ENCODE measurements at regions not wholly inside any gene's neighbourhood (a gene's known extent, or its start where the extent isn't known, plus 50 kb on each side); places are given as distances from the start of the nearest gene placed in this dataset.
"Not testable (repeated sequence)": the region's sequence is repeated elsewhere in the genome, so short reads cannot be mapped to it uniquely, and the experiment has no call there.

DNA sequence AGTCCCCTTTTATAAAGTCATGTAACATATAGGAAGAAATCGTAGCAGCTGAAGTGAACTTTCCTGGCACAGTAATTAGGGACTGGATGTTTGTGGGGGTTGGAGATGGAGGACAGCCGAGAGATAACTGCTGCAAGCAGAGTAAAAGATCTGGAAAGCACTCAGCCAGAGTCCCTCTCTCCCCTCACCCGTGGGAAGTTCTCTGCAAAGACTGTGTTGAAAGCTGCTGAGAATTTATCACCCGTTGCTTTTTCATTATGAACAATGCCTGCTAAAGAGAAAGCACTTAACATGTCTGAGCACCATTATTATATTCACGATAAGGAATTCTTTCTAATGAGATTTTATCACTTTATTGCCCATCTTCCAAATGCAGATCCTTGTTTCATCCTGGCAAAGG, 248.8 kb downstream of the SHOX2 start:
- DNase-seq (ENCODE audit: low spot score), result no peak

DNA sequence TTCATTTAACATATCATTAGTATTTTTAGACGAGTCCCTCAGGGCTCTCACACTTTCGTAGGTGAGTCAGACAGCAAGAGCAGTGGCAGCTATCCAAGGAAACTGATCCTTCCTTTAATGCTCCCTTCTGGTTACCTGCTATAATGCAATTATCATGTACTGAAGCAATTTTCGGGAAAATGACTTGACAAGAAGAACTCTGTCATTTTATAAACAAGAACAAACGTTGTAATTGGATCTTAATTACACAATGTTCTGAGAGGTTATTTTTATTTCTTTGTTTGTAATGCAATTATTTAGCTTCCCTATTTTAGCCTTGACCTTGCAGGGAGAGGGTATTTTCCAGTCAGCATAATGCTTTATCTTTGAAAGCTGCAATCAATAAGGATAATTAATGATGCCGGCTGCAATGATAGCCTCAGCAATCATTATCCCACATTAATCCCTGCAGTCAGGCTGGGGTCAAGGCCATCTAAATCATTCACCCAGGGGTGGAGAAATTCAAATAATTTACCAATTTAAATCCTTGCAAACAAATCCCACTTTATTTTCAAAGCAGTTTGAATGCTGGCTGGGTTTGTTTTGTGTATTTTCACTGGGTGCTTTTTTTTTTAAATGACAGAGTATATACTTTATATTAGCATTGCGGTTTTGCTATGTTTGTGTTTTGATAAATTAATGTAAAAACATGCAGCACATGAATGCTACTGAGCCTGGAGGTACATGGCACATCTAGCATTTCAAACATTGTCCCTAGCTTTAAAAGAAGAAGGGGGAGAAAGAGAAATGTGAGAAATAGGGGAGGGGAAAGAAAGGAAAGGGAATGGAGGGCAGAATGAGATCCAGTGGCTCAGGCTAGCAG, 249.9 kb downstream of the SHOX2 start:
- DNase-seq (ENCODE audit: low spot score), result no peak

DNA sequence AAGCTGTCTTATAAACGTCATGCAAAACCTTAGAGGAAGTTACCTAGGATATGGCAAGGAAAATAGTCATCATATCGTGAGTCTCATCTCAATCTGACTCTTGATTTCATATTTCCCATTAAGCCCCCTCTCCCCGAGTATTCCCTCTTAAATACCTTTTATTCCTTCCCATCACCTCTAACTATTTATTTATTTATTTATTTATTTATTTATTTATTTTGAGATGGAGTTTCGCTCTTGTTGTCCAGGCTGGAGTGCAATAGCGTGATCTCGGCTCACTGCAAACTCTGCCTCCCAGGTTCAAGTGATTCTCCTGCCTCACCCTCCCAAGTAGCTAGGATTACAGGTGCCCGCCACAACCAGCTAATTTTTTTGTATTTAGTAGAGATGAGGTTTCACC, 260.4 kb downstream of the SHOX2 start:
- DNase-seq (ENCODE audit: low spot score), result not testable (repeated sequence)

DNA sequence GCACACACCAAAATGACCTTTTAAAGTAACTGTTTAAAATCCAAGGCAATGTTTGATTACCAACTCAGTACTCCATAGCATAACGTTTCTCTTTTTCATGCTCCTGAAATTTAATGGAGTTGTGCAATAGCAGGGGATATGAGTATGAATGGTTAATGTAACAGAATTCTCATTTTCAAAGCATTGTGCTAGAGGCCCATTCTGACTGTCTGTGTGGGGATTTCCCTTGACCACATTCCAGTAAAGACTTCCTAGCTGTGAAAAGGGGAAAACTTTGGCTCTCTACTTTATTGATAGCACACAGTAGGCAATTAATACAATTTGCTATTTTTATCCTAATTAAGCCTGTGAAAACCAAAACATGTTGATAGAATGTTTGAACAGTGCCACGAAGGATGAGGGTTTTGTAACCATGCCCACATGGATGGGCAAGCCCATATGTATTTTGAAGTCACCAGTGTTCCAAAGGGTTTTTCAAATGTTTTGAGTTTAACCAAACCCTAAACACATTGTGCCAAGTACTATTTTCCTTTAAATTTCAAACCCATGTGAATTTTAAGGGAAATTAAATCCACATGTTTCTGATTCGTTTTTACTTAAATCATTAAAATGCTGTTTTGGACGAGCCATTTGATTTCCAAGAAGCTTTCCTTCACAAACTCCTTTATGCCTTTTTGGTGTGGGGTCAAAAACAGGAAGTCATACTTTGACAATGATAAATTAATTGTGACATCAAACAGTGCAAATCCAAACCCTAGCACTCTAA, 261.2 kb downstream of the SHOX2 start:
- DNase-seq (ENCODE audit: low spot score), result no peak

DNA sequence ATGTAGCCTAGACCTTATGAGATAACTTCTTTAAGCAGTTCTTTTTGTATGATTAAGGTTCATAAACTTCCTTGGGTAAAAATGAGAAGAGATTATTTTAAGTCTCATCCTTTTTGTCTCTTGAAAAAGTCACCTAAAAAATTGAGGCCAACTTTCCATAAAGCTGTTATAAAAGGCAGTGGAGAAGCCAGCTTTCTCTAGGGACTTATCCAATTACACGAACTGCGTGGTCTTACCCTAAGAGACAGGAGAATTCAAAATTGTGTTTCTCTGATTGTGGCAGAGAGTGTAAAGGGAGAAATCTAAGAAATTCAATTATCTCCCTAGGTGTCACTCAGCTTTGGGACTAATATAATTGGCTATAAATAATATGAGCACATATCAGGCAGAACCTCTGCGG, 262.0 kb downstream of the SHOX2 start:
- no peak for DNase-seq (ENCODE audit: low spot score)

DNA sequence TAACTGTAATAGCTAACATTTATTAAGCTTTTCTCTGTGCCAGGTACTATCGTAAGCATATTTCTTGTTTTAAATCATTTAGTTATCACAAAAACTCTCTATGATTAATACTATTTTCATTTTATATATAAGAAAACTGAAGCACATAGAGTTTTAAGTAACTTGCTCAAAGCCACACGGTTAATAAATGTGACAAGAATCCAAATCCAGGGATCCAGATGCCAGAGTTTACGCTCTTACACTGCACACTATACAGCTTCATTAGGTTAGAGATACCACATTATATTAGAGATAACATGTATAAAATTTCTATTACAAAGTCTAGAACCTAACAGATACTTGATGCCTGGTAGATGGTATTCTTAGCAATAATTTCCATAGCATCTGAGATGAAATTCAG, 265.2 kb downstream of the SHOX2 start:
- DNase-seq (ENCODE audit: low spot score), result no peak

DNA sequence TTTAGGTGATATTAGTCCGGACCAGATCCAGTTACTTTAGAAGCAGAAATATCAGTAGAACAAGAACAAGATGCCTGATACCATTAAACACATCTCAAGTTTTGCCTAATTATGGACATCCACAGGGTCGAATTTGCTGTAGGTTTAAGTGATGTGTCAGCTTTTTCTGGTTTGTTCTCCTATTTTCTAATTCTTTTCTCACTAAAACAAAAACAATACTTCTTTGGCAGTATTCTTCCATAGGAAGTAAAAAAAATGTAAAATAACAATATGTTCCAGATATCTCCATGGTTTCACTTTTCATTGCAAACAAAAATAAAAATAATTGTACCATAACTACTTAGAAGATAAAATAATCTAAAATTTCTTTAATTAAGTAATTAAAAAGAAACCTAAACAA, 265.7 kb downstream of the SHOX2 start:
- DNase-seq (ENCODE audit: low spot score), result no peak

DNA sequence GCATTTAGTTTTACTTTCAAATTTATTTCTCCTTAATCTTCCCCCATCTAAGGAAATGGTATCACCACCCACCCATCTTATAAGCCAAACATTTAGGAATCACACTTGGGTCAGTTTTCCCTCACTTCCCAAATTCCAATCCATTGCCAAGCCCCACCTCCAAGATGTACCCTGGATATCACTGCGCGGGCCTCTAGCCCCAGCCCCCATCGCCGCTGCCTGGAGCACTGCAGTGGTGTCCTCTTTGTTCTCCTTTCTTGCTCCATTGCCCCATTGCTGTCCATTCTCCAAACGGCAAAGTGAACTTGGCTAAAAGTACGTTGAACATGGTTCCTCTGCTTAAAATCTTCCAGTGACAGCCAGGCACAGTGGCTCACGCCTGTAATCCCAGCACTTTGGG, 267.8 kb downstream of the SHOX2 start:
- no peak for DNase-seq (ENCODE audit: low spot score)

DNA sequence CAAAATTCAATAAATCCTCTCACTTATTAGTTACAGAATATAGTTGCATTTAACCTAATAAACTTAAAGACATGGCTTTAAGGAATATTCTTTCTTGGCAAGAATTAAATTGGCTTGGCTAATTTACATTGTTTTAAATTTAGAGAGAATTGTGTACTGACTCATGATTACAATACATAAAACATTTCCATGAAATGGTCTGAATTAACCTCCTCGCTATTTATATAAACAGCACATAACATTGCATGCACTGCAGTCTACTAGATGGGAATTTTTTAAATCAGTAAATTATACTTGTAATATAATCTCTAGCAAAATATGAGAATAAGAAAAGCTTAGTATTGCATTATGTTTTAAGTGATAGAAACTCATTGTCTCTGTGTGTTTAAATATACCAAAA, 268.9 kb downstream of the SHOX2 start:
- no peak for DNase-seq (ENCODE audit: low spot score)

DNA sequence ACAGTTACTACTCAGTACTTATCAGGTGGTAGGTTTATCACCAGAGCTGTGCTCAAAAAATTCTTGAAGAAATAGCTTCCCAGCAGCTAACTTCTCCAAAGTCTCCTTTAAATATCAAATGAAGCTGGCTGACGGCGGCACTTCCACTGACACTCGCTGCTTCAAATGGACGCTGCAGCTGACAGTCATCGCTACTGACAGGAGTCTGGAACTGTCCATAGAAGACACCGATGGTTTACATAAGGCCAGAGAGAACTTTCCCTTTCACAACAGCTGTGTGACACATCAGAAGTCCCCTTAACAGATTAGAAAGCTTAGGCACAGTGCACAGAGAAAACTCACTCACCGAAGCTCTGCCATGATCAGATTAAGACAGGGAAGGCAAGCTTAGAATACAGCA, 270.2 kb downstream of the SHOX2 start:
- no peak for DNase-seq (ENCODE audit: low spot score)

DNA sequence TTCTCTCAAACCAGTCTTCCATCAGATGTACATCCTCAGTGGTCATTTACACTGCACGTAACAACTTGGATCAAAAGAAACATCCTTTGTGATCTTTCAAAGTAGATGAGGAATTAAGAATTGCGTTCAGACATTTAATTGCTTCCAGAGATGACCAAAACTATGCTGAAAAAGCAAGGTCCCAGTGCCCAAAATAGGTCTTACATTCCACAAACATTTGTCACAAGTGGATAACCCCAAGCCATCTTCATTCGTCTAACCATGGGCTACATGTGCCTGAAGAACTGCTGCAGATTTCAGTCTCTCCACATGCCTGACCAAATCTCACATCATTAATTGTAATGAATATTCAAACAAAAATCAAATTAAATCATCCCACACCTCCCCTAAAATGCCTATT, 273.6 kb downstream of the SHOX2 start:
- no peak for DNase-seq (ENCODE audit: low spot score)

DNA sequence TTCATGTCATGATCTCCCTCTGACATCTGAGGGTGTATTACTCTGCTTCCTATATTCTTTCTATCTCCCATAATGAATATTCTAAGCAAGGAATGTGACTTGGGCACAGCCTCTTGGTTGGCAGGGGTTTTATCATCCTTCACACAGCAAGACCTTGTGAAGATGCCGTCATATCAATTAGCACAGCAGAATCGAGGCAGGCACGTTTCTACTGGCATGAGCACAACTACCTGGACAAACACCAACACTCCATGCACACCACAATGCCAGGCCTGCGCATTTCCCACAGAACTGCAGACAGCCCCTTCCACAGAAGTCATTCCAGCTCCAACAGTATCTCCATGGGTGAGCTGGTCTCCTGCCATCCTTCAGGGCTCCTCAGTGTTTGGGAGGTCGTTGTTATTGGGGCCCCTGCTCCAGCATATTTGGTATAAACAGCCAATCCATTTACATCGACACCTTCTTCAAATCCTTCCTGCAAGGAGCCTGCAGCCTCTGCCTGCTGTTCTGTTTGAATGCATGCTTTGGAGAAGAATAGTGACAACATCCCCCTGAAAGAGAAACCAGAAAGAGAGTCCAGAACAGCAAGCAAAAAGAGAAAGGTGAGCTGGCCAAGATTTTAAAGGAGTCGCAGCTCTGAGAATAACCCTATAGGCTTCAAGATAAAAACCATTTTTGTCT, 275.5 kb downstream of the SHOX2 start:
- DNase-seq (ENCODE audit: low spot score), result no peak

DNA sequence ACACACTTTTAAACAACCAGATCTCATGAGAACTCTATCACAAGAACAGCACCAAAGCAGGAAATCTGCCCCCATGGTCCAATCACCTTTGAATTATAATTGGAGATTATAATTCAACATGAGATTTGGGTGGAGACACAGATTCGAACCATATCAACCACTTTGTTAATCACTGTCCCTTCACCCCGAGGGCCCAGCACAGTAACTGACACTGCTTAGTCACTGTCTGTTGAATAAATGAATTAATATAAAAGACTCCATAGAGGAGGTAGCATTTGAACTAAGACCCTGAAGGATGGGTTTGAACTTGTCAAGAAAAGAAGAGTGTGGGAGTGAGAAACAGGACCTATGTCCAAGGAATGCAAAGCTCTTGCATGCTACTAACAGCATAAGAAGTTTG, 276.4 kb downstream of the SHOX2 start:
- DNase-seq (ENCODE audit: low spot score), result no peak

DNA sequence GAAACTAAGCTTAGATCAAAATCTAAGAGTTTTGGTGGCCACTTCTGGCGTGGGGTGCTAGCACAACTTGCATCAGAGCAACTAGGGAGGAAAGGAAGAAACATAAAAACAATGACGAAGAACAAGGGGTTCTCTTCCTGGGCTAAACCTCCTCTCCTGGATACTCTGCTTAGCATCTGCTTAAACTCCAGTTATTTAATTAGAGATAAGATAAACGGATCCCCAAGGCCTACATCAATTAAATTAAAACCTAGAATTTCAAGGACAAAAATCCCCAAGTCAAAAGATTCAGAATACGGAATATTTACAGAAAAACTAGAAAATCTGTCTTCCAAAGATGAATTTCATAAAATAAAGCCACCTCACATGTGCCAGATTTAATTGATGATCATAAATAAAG, 281.9 kb downstream of the SHOX2 start:
- DNase-seq (ENCODE audit: low spot score), result no peak

DNA sequence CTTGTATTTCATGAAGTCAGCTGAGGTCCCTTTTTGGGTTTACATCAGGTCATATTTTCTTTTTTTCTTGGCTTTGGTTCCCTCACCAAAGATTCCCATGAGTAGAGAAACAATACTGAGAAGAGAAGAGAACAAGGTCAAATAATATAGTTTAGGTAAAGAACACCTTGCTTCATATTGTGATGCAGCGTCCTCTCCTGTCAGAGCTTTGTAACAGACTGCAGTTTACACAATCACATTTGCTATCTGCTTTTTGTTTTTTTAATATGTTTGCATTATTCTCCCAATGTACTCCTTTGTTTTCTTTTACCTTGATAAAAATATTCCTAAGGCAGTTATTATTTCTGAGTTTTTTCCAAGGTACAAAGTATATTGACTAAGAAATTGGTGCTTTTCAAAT, 283.2 kb downstream of the SHOX2 start:
- no peak for DNase-seq (ENCODE audit: low spot score)

DNA sequence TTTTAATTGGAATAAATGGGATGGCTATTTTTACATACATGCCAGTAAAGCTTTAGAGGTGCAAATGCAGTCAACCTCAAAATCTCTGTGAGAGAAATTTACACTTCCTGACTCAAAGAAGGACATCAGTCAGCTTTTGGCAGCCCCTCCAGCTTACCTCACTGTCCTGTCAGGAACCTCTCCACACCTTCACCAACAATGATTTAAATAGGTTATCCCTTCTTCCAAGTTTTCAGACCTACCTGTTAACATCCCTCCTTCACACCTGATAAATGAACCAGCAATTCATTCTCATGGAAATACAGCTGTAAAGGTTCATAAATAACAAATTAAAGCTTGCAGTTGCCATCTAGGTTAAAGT, 286.1 kb downstream of the SHOX2 start:
- no peak for DNase-seq (ENCODE audit: low spot score)

DNA sequence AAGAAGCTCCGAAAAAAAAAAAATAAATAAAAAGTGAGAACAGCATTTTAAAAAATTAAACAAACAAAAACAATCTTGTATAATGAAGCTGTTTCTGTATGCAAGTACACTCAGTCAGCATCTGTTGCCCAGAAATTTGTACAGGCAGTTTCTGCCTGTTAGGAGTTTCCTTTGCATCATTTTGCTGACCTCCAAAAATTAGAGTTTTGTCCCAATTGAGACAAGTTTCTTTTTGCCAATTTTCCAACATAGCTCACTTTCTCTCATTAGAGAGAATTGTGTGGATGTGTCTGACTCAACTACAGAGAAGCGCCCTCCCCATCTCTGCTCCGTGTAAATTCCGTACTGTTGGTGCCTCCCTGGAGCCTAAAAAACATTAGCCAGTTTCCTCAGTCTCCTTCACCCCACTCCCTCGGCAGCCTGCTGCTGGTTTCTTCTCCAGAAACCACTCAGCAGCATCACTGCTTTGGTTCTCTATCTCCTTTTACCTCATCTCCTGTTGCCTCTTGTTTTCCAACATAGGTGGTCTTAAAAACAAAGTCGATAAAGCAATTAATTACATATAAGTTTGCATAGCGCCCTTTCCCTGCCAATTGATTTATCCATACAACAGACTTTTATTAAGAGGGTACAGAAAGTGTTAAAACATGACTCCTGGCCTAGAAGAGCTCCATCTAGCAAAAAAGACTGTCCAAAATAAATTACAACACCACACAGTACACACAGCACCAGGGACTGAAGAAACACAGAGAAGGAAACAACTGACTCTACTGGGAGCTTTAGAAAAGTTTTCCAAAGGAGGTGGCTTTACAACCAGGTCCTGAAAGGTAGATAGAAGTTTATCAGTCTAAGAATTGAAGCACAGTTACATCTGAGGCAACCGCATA, 286.7 kb downstream of the SHOX2 start:
- no peak for DNase-seq (ENCODE audit: low spot score)

DNA sequence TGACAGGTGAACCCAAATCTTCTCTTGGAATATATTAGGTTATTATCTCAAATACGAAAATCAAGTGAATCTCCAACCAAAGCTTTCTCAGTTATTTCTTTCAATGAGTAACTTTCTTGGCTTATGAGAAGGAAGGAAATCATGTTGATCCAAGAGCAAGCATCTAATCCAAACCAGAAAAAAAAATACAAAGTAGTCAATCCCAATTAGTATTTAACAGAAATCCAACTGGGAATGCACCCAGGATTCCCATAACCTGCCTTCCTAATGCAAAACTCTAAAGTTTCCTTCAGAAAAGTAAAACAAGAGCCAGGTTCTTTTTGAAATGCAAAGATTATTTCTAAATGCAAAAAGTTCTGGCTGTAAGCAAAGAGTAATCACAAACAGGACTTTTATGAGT, 289.3 kb downstream of the SHOX2 start:
- no peak for DNase-seq (ENCODE audit: low spot score)

DNA sequence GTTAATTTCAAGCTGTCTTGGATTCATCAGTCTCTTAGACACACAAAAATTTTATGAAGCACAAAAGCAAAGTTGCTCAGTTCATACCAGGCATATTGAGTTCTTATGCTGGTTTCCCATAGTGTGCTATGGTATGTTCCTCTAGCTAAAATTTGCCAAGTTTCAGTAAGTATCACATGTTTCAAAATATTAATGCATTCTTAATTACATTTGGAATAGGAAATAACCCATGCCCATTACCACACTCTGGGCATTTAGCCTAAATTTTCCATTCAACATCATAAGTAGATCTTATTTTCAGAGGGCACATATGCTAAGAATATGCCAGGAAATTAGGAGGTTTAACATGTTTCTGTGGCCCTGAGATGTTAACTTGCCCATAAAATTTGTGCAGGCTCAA, 289.9 kb downstream of the SHOX2 start:
- no peak for DNase-seq (ENCODE audit: low spot score)

DNA sequence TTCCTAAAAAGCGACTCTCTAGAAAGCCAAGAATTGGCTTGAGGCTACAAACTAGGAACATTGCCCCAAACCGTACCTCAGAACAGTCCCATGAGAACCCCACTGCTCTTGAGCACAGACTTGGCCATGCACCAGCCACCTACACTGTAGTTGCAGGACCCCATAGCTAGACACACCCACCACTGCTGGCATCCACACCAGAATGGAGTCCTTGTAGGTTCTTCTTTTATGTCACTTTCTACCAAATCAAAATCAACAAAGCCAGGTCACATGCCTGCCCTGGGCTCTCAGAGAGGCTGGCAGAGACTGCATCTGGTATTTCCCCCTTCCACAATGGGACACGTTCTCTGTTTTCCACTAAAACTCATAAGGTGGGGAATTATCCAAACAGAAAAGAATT, 290.5 kb downstream of the SHOX2 start:
- DNase-seq (ENCODE audit: low spot score), result no peak

DNA sequence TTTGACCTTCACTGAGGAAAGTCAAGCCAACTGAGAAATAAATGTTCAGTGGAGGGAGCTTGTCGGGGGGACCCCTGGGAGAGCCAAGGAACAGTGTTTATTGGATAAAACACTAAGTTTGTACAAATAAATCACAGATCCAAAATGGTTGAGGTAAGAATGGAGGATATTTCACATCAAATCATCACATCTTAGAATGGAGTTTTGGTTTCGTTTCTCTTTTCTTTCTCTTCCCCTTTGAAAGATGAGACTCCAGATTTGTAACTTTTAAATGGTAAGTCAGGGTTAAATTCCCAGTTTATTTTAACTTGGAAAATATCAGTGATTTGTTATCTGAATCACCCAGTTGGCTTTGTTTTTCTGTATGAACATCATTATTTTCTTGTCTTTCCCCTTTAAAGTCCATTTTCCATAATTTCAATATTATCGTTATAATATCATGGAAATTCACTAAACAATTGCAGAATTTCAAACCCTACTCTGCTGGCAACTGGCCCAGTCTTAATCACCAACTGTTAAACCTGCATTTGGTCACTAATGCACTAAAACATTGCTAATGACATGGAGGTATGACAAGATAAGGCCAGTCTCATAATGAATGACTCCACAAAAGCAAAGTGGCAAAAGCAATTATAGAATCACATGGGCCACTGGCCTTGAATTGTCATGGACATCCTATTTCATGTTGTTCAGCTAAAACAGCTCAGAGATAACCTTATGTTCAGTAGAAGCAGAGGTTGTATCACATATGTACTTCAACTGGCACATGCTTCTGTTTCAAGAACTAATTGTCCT, 295.1 kb downstream of the SHOX2 start:
- DNase-seq (ENCODE audit: low spot score), result no peak
